Endothelial cell of umbilical vein (primary cell): ENCODE measurements at regions not wholly inside any gene's neighbourhood (a gene's known extent, or its start where the extent isn't known, plus 50 kb on each side); places are given as distances from the start of the nearest gene placed in this dataset.

Source experiments
- BruUV-seq: library from RNA; stranded (reverse); fragments of 400-500 nt; replicated peaks from 2 replicates; lab custom pipeline; 2021; lab: Mats Ljungman, UMichigan
- CTCF ChIA-PET: fragments of 300-600, 350-600 bp; sonication (Branson Sonifier 250); formaldehyde crosslinking; loops from one replicate; lab custom pipeline; 2021; ENCODE audit warnings: antibody characterized with exemption, inconsistent platforms; lab: Charles Lee
- POLR2A ChIA-PET: fragments of 300-600, 350-600 bp; sonication (Branson Sonifier 250); formaldehyde crosslinking; loops from one replicate; lab custom pipeline; 2021; ENCODE audit warnings: antibody characterized with exemption, inconsistent platforms; lab: Charles Lee
- DNase-seq: peaks from one replicate; pipeline ENCODE4 v3.0.0-alpha.2; 2011; ENCODE audit warnings: low read depth, low spot score
- FAIRE-seq: peaks from 2 replicates; lab custom pipeline; 2011; peaks lifted over from hg19 to GRCh38; lab: Jason Lieb, UNC
- H2AFZ ChIP-seq: 2 replicates; pipeline ENCODE4 v1.6.0; 2012; ENCODE audit warnings: low read depth, low read length, control low read depth, inconsistent platforms
- H3K27ac ChIP-seq: 2 replicates; pipeline ENCODE4 v1.5.1; 2011; ENCODE audit warnings: low read depth, mild to moderate bottlenecking, control low read depth, low read length, moderate library complexity; ENCODE audit not compliant: insufficient read depth
- H3K27me3 ChIP-seq, 2 experiments: 2 replicates each; pipeline versions ENCODE4 v1.6.0 to v1.6.1; 2011; ENCODE audit warnings: low read length in 2 of 2, mixed read lengths in 1 of 2; ENCODE audit not compliant: control insufficient read depth in 2 of 2, insufficient read depth in 2 of 2
- H3K36me3 ChIP-seq, 2 experiments: 2 replicates in 1 of 2; 3 replicates in 1 of 2; pipeline ENCODE4 v1.5.1; 2011; ENCODE audit warnings: low read length in 2 of 2, mild to moderate bottlenecking in 1 of 2, moderate library complexity in 1 of 2; ENCODE audit not compliant: control insufficient read depth in 2 of 2, insufficient read depth in 2 of 2; ENCODE audit errors: extremely low read depth in 1 of 2
- H3K4me1 ChIP-seq: 3 replicates; pipeline ENCODE4 v1.5.1; 2011; ENCODE audit warnings: mild to moderate bottlenecking, low read length; ENCODE audit not compliant: control insufficient read depth, insufficient read depth; ENCODE audit errors: extremely low read depth
- H3K4me2 ChIP-seq: 2 replicates; pipeline ENCODE4 v1.6.1; 2011; ENCODE audit warnings: low read length, control low read depth, mixed read lengths; ENCODE audit not compliant: insufficient read depth
- H3K4me3 ChIP-seq, 3 experiments: fragments of 200-600 bp in 1 of 3; sonication (generic), shearing (Covaris generic) in 1 of 3; replicated peaks in 1 of 3; 2 replicates each; pipeline ENCODE4 v1.5.1; 2011 to 2016; ENCODE audit warnings: control low read depth in 3 of 3, low read length in 3 of 3, mild to moderate bottlenecking in 2 of 3, inconsistent platforms in 1 of 3, low read depth in 1 of 3, moderate library complexity in 1 of 3; ENCODE audit not compliant: insufficient read depth in 1 of 3
- H3K79me2 ChIP-seq: 2 replicates; pipeline ENCODE4 v1.6.0; 2012; ENCODE audit warnings: low read length, inconsistent platforms; ENCODE audit not compliant: control insufficient read depth, insufficient read depth
- H3K9ac ChIP-seq: replicated peaks from 2 replicates; pipeline ENCODE3; 2011; ENCODE audit warnings: low read length, control low read depth; ENCODE audit not compliant: insufficient read depth; ENCODE audit errors: extremely low read depth
- H3K9me1 ChIP-seq: replicated peaks from 3 replicates; pipeline ENCODE4 v1.6.0; 2011; ENCODE audit warnings: mild to moderate bottlenecking, low read length; ENCODE audit not compliant: control insufficient read depth, insufficient read depth; ENCODE audit errors: extremely low read depth
- H3K9me3 ChIP-seq: replicated peaks from 2 replicates; pipeline ENCODE4 v1.5.1; 2012; ENCODE audit warnings: low read length, inconsistent platforms; ENCODE audit not compliant: control insufficient read depth, insufficient read depth
- H4K20me1 ChIP-seq: replicated peaks from 2 replicates; pipeline ENCODE3; 2011; ENCODE audit warnings: mild to moderate bottlenecking, low read length; ENCODE audit not compliant: control insufficient read depth, insufficient read depth; ENCODE audit errors: extremely low read depth
- EZH2 ChIP-seq: IDR thresholded peaks from 2 replicates; pipeline ENCODE4 v1.6.1; 2012; ENCODE audit warnings: borderline replicate concordance, low read depth, mild to moderate bottlenecking, moderate library complexity, low read length, inconsistent platforms; ENCODE audit not compliant: severe bottlenecking
- FOS ChIP-seq: IDR thresholded peaks from 2 replicates; pipeline ENCODE4 v1.6.1; 2011; ENCODE audit warnings: mild to moderate bottlenecking, low read length, moderate library complexity, borderline replicate concordance; ENCODE audit not compliant: insufficient read depth
- GATA2 ChIP-seq: IDR thresholded peaks from 2 replicates; pipeline ENCODE4 v1.7.0; 2011; ENCODE audit warnings: low read depth, mild to moderate bottlenecking, moderate library complexity, mixed read lengths, low read length; ENCODE audit not compliant: insufficient read length, insufficient read depth
- JUN ChIP-seq: IDR thresholded peaks from 2 replicates; pipeline ENCODE4 v1.6.1; 2011; ENCODE audit warnings: borderline replicate concordance, low read depth; ENCODE audit not compliant: insufficient read length, insufficient read depth
- MYC ChIP-seq: IDR thresholded peaks from one replicate; pipeline ENCODE4 v1.6.1; 2011; ENCODE audit warnings: mild to moderate bottlenecking, low read depth, low read length
- POLR2A ChIP-seq: IDR thresholded peaks from 2 replicates; pipeline ENCODE4 v1.6.1; 2012; ENCODE audit warnings: low read depth, mild to moderate bottlenecking, control low read depth, low read length
- POLR2AphosphoS5 ChIP-seq: IDR thresholded peaks from 2 replicates; pipeline ENCODE4 v1.6.1; 2012; ENCODE audit warnings: low read depth, mild to moderate bottlenecking, control low read depth, low read length, moderate library complexity; ENCODE audit not compliant: insufficient read depth
- dilution Hi-C: fragments of 300-500 bp; cut with MboI; formaldehyde crosslinking; loops from one replicate; pipeline ENCODE4 v1.15.0; 2019; ENCODE audit warnings: low sequenced_read_pairs; ENCODE audit not compliant: extremely low pct_ligation_motif_present
- intact Hi-C: fragments of 100-400 bp; cut with micrococcal nuclease; formaldehyde crosslinking; loops from one replicate; pipeline ENCODE4 v1.10.0; 2022
- TF ChIP-seq, protein P1 (sequence below), 2 donors: IDR thresholded peaks; 1 replicate in 1 of 2; 2 replicates in 1 of 2; pipeline ENCODE4 v1.5.1; 2011; ENCODE audit warnings: low read length in 2 of 2, mild to moderate bottlenecking in 2 of 2, moderate library complexity in 2 of 2, control low read depth in 1 of 2, inconsistent platforms in 1 of 2, low read depth in 1 of 2; ENCODE audit not compliant: insufficient read depth in 1 of 2; ENCODE audit errors: extremely low read depth in 1 of 2
- TF ChIP-seq, protein P2 (sequence below): IDR thresholded peaks from 2 replicates; pipeline ENCODE4 v1.6.1; 2011; ENCODE audit not compliant: insufficient read depth, insufficient read length

DNA sequence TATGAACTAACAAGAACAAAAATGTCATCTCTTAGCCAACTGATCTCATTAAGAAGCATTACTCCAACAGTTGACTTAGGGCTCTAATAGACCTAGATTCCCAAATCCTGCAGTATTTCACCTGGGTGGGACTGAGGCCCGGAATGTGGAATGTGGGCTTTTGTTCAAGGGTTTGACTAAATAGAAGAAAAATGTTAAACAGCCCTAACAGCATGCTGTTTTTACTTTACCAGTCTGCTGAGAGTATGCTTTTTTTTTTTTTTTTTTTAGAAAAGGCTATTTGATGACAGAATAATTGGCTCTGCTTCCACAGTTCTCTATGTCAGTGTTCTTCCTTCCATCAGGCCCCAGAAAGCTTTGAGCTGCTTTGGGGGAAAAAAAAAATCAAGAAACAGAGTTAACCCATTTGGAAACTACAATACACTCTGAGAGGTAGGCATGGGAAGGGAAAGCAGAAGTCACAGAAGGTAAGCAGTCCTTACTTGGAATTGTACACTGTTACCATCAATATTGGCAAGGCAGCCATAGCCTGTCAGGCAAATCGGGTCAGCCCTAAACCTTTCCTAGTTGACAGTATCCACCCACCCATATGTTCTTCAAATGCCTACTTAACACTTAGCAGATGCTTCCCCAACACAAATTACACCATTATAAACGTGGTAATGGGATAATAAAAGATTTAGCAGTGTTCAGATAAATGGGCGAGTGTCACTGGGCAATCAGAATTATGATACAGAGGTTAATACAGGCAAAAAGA is 224.2 kb downstream of the CNTN3 start:
- Histone ChIP-seq H3K79me2 (no peaks in the 10 kb centered on the region), H2AFZ (no peak overlapping the region), H3K4me2 (no peak overlapping the region), H3K27ac (no peak overlapping the region), H4K20me1 (no peaks in the 10 kb centered on the region), H3K27me3 (no peaks in the 10 kb centered on the region), H3K4me1 (no peaks in the 10 kb centered on the region), H3K4me3 (no peak overlapping the region), H3K9me3 (peaks cover 2% of the 10 kb centered on the region), H3K9me1 (no peaks in the 10 kb centered on the region), H3K36me3 (no peaks in the 10 kb centered on the region), H3K9ac (no peak overlapping the region)
- POLR2A ChIA-PET: no interaction called here
- intact Hi-C loops: no loop called here
- FAIRE-seq: no peak
- BruUV-seq: no TSS peak
- dilution Hi-C loops: no loop called here
- TF ChIP-seq, protein P1, sequence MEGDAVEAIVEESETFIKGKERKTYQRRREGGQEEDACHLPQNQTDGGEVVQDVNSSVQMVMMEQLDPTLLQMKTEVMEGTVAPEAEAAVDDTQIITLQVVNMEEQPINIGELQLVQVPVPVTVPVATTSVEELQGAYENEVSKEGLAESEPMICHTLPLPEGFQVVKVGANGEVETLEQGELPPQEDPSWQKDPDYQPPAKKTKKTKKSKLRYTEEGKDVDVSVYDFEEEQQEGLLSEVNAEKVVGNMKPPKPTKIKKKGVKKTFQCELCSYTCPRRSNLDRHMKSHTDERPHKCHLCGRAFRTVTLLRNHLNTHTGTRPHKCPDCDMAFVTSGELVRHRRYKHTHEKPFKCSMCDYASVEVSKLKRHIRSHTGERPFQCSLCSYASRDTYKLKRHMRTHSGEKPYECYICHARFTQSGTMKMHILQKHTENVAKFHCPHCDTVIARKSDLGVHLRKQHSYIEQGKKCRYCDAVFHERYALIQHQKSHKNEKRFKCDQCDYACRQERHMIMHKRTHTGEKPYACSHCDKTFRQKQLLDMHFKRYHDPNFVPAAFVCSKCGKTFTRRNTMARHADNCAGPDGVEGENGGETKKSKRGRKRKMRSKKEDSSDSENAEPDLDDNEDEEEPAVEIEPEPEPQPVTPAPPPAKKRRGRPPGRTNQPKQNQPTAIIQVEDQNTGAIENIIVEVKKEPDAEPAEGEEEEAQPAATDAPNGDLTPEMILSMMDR (IDR thresholded peaks at IDR 0.05; ENCODE audit: extremely low read depth in 1 of 2, insufficient read depth in 1 of 2, low read depth in 1 of 2, low read length in 2 of 2): no peak
- no peak for TF ChIP-seq POLR2A
- TF ChIP-seq, protein P2, sequence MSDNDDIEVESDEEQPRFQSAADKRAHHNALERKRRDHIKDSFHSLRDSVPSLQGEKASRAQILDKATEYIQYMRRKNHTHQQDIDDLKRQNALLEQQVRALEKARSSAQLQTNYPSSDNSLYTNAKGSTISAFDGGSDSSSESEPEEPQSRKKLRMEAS: no peak
- no peak for TF ChIP-seq POLR2AphosphoS5
- TF ChIP-seq GATA2: no peak
- TF ChIP-seq EZH2: no peak
- no peak for TF ChIP-seq JUN
- TF ChIP-seq FOS: no peak
- no peak for TF ChIP-seq MYC
- CTCF ChIA-PET: no interaction called here
- no peak for DNase-seq
